ENCODE measurements at regions not wholly inside any gene's neighbourhood (a gene's known extent, or its start where the extent isn't known, plus 50 kb on each side); places are given as distances from the start of the nearest gene placed in this dataset.

- no peak for DNase-seq (ENCODE audit: low spot score)
Observed at GRCh38 chr6:147757291-147757690, 248.8 kb downstream of the SAMD5 start.

DNA sequence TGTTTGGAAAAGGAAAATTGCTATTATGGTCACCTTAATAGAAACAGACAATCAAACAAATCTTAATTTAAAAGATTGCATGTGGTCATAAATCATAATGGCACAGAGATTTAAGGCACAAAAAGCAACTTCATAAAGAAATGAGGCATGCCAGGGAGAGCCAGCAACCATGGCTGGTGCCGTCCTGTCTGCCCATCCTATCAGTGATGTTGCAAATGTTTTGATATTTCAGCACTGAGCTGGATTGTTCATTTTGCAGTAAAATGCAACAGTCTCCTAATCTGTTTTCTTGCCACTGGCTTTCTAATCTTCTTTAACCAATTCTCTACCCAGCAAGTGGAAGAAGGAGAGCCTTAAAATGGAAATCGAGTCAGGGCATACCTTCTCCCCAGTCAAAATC, 249.8 kb downstream of the SAMD5 start:
- DNase-seq (ENCODE audit: low spot score): no peak

GRCh38 chr6:147759093-147759492, 250.6 kb downstream of the SAMD5 start:
- no peak for DNase-seq (ENCODE audit: low spot score)

DNA sequence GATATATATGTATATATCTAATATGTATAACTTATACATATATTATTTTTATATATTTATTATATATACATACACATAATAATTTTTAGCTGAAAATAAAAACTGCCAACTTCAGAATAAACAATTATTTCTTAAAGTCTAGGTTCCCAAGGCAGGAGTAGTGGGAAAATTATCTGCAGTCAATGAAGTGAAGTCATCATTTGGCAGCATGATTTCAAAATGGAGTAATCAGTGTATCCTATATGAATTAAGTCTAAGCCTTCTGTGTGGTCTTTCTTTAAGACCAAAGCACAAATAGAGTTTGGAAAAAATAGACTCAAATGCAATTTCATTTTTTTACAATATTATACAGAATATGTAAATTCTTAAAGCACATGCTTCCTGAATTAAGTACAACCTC, 251.0 kb downstream of the SAMD5 start:
- no peak for DNase-seq (ENCODE audit: low spot score)

- no peak for DNase-seq (ENCODE audit: low spot score)
Observed at GRCh38 chr6:147765541-147765940, 257.1 kb downstream of the SAMD5 start.

GRCh38 chr6:147768969-147769368, 260.5 kb downstream of the SAMD5 start:
- no peak for DNase-seq (ENCODE audit: low spot score)

DNA sequence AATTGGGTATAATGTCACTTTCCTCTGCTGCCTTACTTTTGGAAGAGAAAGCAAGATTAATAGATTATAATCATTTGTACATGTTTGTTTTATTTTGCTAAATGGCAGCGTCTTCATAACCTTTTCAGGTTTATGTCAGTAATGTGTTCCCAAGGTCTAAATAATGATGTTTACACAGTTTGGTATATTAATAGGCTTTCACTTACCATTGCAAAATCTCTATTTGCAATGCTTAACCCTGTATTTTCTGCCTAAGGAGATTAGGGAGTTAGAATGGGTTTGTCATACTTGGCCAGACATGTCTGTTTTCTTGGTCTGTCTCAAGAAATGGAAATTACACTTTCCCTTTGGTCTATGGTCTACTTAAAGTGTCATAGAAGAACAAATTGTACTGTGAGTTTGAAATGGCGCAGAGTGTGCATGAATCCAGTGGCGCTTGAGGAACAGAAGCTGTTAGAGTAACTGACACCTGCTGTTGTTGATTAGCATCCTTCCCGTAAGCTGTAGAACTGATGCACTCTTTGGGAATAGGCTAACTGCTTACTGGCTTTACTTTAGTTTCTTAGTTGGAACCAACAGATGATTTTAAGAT, 261.1 kb downstream of the SAMD5 start:
- no peak for DNase-seq (ENCODE audit: low spot score)

- DNase-seq (ENCODE audit: low spot score): no peak
Observed at GRCh38 chr6:147770221-147770620, 261.7 kb downstream of the SAMD5 start.

DNA sequence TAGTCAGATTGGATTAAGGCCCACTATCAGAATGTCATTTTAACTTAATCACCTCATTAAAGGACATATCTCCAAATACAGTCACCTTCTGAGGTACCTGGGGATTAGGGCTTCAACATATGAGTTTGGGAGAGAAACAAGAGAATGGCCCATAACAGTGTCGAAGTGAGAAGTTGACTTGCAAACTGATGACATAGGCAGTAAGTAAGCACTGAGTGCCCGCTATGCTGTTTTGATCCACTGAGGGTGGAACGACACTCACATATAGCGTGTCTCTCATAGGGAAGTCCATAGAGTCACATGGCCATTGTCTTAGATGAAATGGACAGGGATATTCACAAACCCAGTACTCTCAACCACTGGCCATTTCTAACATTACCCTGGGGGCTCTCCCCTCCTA, 264.2 kb downstream of the SAMD5 start:
- DNase-seq (ENCODE audit: low spot score): no peak

GRCh38 chr6:147774856-147775255, 266.4 kb downstream of the SAMD5 start:
- DNase-seq (ENCODE audit: low spot score): no peak

- no peak for DNase-seq (ENCODE audit: low spot score)
Observed at GRCh38 chr6:147776631-147777213, 268.2 kb downstream of the SAMD5 start.

DNA sequence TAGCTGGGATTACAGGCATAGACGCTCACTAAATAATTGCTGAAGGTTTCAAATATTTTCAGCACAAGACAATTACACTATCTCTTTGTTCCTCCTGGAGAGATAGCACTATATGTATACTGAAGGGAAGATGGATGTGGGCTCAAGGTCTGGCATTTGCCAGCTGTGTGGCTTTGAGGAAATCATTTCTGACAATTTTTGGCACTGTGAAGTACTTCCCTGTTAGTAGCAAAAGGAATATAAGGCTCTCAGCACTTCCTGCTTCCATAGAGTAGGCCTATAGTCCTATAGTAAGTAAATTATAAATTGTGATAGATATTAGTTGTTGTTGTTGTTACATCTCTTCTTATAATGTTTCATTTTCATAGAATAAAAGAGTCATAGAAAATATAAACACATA, 271.1 kb downstream of the SAMD5 start:
- DNase-seq (ENCODE audit: low spot score): no peak

GRCh38 chr6:147782302-147782701, 273.8 kb downstream of the SAMD5 start:
- no peak for DNase-seq (ENCODE audit: low spot score)

DNA sequence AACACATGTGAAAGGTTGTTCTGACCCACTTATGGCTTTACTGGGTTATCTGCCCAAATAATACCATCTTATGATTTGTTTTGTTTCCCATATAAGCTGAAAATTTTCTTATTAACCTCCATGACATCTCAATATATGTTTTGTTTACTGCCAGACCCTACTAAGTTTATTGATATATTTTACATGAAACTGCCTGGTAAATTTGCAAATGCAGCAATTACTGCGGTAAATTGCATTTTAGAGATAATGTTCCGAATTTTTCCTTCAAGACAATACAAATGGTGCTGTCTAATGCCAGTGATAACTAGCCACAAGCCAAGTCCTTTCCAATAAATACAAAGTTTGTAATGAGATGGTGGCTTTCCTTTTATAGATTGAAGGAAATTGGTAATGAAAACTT, 275.9 kb downstream of the SAMD5 start:
- DNase-seq (ENCODE audit: low spot score): no peak

GRCh38 chr6:147787417-147787816, 278.9 kb downstream of the SAMD5 start:
- DNase-seq (ENCODE audit: low spot score): no peak

DNA sequence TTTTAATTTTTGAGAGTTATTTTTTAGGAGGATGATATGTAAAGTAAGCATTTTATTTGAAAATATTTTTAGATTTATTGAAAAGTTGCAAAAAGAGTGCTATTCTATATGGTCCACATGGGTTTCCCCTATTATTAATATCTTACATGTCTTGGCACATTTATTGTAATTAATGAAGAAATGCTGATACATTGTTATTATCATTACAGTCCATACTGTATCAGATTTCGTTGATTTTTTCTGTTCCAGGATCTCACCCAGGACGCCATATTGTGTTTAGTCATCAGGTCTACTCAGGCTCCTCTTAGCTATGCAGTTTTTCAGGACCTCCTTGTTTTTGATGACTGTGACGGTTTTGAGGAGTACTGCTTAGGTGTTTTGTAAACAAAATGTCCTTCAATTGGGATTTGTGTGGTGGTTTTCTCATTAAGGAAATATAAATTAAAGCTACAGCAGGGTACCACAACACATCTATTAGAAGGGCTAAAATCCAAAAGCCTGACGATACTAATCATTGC, 281.0 kb downstream of the SAMD5 start:
- DNase-seq (ENCODE audit: low spot score): no peak

GRCh38 chr6:147793871-147794643, 285.6 kb downstream of the SAMD5 start:
- DNase-seq (ENCODE audit: low spot score): no peak

DNA sequence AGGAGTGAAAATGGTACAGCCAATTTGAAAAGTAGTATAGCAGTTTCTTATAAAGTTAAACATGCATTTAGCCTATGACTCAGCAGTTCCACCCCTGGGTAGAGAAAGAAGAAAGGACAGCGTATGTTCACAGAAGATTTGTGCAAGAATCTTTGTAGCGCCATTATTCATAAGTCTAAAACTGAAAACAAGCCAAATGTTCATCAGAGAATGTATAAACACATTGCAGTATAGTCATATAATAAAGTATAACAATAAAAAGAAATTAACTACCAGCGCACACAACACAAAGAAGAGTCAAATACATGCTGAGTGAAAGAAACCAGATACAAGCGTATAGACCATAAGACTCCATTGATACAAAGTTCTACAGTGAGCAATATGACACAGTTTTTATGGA, 294.0 kb downstream of the SAMD5 start:
- DNase-seq (ENCODE audit: low spot score): no peak

DNA sequence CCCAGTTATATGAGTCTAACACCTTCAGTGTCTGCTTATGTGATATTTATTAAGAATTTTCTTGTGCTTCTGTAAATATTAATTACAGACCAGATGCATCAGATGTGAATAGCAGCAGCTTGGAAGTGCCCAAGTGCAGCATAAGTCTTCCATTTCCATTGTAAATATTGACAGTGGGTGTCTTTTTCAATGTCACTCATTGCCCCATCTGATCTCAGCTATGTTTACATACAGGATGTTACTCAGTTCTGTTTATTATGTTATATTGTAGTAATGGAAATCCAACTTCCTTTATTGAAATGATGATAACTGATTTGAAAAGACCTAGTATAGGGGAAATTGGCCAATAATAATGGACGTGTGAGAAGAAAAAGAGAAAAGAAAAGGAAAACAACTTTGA, 296.7 kb downstream of the SAMD5 start:
- DNase-seq (ENCODE audit: low spot score): no peak

GRCh38 chr6:147806697-147807096, 298.2 kb downstream of the SAMD5 start:
- DNase-seq (ENCODE audit: low spot score): no peak

GRCh38 chr6:147808640-147809039, 300.1 kb downstream of the SAMD5 start:
- no peak for DNase-seq (ENCODE audit: low spot score)

DNA sequence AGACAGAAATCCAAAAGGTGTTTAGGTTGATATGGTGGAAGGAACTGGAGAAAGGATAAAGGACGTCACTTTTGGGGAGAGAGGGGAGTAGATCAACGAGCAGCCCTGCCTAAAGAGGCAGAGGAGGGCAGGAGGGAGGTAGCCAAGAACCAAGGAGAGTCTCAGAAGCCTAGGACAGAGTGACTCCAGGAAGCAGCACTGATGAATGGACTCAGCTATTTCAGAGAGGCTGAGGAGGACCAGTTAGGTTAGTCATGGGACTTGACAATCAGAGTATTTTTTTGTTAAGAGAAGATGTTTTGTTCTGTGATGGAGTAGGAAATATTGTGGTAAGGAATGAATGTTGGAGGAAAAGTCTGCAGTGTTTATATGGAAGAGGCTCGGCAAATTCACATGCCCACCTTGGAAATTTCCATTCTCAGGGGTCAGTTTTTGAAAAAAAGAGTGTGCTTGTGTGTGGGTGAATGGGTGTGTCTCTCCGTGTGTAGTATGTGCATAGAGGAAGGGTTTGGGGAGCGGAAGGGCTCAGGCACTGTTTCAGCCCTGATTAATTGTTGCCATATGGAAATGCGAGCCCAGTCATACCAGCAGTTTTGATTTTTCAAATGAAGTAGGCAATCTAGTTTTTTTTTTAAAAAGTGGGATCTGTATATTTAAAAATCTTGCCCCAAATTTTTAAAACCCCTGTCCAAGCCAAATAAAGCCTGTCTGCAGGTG, 303.6 kb downstream of the SAMD5 start:
- DNase-seq (ENCODE audit: low spot score): no peak
